ENCODE measurements at regions not wholly inside any gene's neighbourhood (a gene's known extent, or its start where the extent isn't known, plus 50 kb on each side); places are given as distances from the start of the nearest gene placed in this dataset.
"Not testable (repeated sequence)": the region's sequence is repeated elsewhere in the genome, so short reads cannot be mapped to it uniquely, and the experiment has no call there.

DNA sequence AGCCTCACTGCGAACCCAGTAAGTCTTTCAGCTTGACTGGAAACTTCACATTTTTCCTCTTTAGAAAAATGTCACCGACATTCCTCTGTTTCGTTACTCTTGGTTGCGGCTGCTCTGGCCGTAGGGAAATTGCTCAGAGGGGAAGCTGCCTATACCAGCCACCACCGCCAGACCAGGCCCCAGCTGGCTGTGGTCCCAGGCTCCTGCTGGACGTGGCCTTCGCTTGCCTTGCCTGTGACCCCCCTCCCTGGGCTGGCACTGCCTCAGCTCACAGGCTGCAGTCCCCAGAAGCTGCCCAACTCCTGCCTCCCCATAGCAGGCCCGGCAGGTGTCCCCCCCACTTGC, 197.8 kb downstream of the MN1 start:
- no peak for TF ChIP-seq EZH2phosphoT487 (IDR thresholded peaks at IDR 0.05; ENCODE audit: low read depth)
- TF ChIP-seq, protein P1, sequence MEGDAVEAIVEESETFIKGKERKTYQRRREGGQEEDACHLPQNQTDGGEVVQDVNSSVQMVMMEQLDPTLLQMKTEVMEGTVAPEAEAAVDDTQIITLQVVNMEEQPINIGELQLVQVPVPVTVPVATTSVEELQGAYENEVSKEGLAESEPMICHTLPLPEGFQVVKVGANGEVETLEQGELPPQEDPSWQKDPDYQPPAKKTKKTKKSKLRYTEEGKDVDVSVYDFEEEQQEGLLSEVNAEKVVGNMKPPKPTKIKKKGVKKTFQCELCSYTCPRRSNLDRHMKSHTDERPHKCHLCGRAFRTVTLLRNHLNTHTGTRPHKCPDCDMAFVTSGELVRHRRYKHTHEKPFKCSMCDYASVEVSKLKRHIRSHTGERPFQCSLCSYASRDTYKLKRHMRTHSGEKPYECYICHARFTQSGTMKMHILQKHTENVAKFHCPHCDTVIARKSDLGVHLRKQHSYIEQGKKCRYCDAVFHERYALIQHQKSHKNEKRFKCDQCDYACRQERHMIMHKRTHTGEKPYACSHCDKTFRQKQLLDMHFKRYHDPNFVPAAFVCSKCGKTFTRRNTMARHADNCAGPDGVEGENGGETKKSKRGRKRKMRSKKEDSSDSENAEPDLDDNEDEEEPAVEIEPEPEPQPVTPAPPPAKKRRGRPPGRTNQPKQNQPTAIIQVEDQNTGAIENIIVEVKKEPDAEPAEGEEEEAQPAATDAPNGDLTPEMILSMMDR (IDR thresholded peaks at IDR 0.05; ENCODE audit: low read depth, low read length): no peak
- H3K79me2 ChIP-seq (ENCODE audit: low read length): no peaks in the 10 kb centered on the region
- H3K9me3 ChIP-seq (ENCODE audit: insufficient read depth, low read length): no peaks in the 10 kb centered on the region
- no peak overlapping the region for H3K27ac ChIP-seq (ENCODE audit: low read length)
- no peak overlapping the region for H3K4me3 ChIP-seq (ENCODE audit: low read length)
- peaks cover 20% of the 10 kb centered on the region for H3K27me3 ChIP-seq (ENCODE audit: low read depth, low read length)
- no peaks in the 10 kb centered on the region for H3K36me3 ChIP-seq (replicated peaks; ENCODE audit: low read depth, low read length)
- H3K9ac ChIP-seq (ENCODE audit: low read length): no peak overlapping the region
- H3K4me1 ChIP-seq (ENCODE audit: low read length): no peaks in the 10 kb centered on the region
- H2AFZ ChIP-seq (ENCODE audit: low read depth, low read length): no peak overlapping the region
- H3K4me2 ChIP-seq (ENCODE audit: low read length): no peak overlapping the region
- H4K20me1 ChIP-seq (ENCODE audit: insufficient read depth, low read length): no peaks in the 10 kb centered on the region

DNA sequence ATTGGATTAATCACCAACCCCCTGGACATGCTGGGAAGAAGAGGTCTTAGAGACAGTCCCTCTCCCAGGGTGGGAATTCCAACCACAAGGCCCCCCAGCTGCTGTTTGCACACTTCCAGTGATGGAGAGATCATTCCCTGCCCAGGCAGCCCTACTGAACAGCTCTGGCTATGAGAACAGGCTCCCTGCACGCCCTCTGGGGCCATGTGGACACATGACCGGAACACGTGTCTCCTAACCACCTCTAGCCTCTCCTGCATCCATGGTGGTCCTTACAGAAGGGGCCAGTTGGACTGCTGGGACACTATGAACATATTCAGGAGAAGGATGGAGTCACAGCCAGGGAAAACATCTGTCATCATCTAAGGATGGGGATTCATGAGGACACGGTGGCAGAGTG, 196.2 kb downstream of the MN1 start:
- Histone ChIP-seq H3K9ac (ENCODE audit: low read length) (no peak overlapping the region), H4K20me1 (ENCODE audit: insufficient read depth, low read length) (no peaks in the 10 kb centered on the region), H3K79me2 (ENCODE audit: low read length) (no peaks in the 10 kb centered on the region), H3K36me3 (replicated peaks; ENCODE audit: low read depth, low read length) (no peaks in the 10 kb centered on the region), H2AFZ (ENCODE audit: low read depth, low read length) (no peak overlapping the region), H3K4me2 (ENCODE audit: low read length) (no peak overlapping the region), H3K4me3 (ENCODE audit: low read length) (no peak overlapping the region), H3K27ac (ENCODE audit: low read length) (no peak overlapping the region), H3K27me3 (ENCODE audit: low read depth, low read length) (peaks cover 20% of the 10 kb centered on the region), H3K9me3 (ENCODE audit: insufficient read depth, low read length) (no peaks in the 10 kb centered on the region), H3K4me1 (ENCODE audit: low read length) (no peaks in the 10 kb centered on the region)
- TF ChIP-seq, protein P1 (IDR thresholded peaks at IDR 0.05; ENCODE audit: low read depth, low read length): no peak
- no peak for TF ChIP-seq EZH2phosphoT487 (IDR thresholded peaks at IDR 0.05; ENCODE audit: low read depth)

GRCh38 chr22:27607750-27608149, 193.8 kb downstream of the MN1 start:
- not testable (repeated sequence) for H3K9me3 ChIP-seq (ENCODE audit: insufficient read depth, low read length); H3K27ac ChIP-seq (ENCODE audit: low read length); H3K4me2 ChIP-seq (ENCODE audit: low read length); H3K4me1 ChIP-seq (ENCODE audit: low read length); H4K20me1 ChIP-seq (ENCODE audit: insufficient read depth, low read length); H3K9ac ChIP-seq (ENCODE audit: low read length); H3K79me2 ChIP-seq (ENCODE audit: low read length); H3K4me3 ChIP-seq (ENCODE audit: low read length); H2AFZ ChIP-seq (ENCODE audit: low read depth, low read length); H3K36me3 ChIP-seq (replicated peaks; ENCODE audit: low read depth, low read length)
- peaks cover 19% of the 10 kb centered on the region for H3K27me3 ChIP-seq (ENCODE audit: low read depth, low read length)

- H3K4me2 ChIP-seq (ENCODE audit: low read length): no peak overlapping the region
- TF ChIP-seq, protein P1 (IDR thresholded peaks at IDR 0.05; ENCODE audit: low read depth, low read length): no peak
- no peak for TF ChIP-seq EZH2phosphoT487 (IDR thresholded peaks at IDR 0.05; ENCODE audit: low read depth)
- no peaks in the 10 kb centered on the region for H3K4me1 ChIP-seq (ENCODE audit: low read length)
- H3K79me2 ChIP-seq (ENCODE audit: low read length): no peaks in the 10 kb centered on the region
- no peaks in the 10 kb centered on the region for H3K36me3 ChIP-seq (replicated peaks; ENCODE audit: low read depth, low read length)
- no peak overlapping the region for H3K9ac ChIP-seq (ENCODE audit: low read length)
- H3K4me3 ChIP-seq (ENCODE audit: low read length): no peak overlapping the region
- peaks cover 13% of the 10 kb centered on the region for H3K27me3 ChIP-seq (ENCODE audit: low read depth, low read length)
- no peaks in the 10 kb centered on the region for H3K9me3 ChIP-seq (ENCODE audit: insufficient read depth, low read length)
- H4K20me1 ChIP-seq (ENCODE audit: insufficient read depth, low read length): no peaks in the 10 kb centered on the region
- no peak overlapping the region for H2AFZ ChIP-seq (ENCODE audit: low read depth, low read length)
- H3K27ac ChIP-seq (ENCODE audit: low read length): no peak overlapping the region
These were observed 192.1 kb downstream of the MN1 start for GRCh38 chr22:27609451-27609888.

- not testable (repeated sequence) for H3K27ac ChIP-seq (ENCODE audit: low read length); H4K20me1 ChIP-seq (ENCODE audit: insufficient read depth, low read length); H3K4me1 ChIP-seq (ENCODE audit: low read length); H3K4me3 ChIP-seq (ENCODE audit: low read length); H3K9me3 ChIP-seq (ENCODE audit: insufficient read depth, low read length); H3K79me2 ChIP-seq (ENCODE audit: low read length); H3K9ac ChIP-seq (ENCODE audit: low read length); H3K4me2 ChIP-seq (ENCODE audit: low read length); H3K36me3 ChIP-seq (replicated peaks; ENCODE audit: low read depth, low read length); H2AFZ ChIP-seq (ENCODE audit: low read depth, low read length)
- H3K27me3 ChIP-seq (ENCODE audit: low read depth, low read length): peaks cover 13% of the 10 kb centered on the region
These were observed 191.4 kb downstream of the MN1 start for GRCh38 chr22:27610164-27610563.
